ENCODE measurements at regions not wholly inside any gene's neighbourhood (a gene's known extent, or its start where the extent isn't known, plus 50 kb on each side); places are given as distances from the start of the nearest gene placed in this dataset.
"Not testable (repeated sequence)": the region's sequence is repeated elsewhere in the genome, so short reads cannot be mapped to it uniquely, and the experiment has no call there.

DNA sequence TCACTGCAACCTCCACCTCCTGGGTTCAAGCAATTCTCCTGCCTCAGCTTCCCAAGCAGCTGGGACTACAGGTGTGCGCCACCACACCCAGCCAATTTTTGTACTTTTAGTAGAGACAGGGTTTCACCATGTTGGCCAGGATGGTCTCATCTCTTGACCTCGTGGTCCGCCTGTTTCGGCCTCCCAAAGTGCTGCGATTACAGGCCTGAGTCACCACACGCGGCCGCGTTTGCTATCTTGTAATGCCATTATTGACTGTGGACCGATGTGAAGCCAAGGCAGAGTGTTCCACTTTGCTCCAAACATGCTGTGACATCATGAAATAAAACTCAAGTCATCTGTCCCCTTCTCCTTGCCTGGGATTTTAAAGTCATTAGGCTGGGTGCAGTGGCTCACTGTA is 72.1 kb upstream of the CHD2 start:
- DNase-seq, result not testable (repeated sequence)

DNA sequence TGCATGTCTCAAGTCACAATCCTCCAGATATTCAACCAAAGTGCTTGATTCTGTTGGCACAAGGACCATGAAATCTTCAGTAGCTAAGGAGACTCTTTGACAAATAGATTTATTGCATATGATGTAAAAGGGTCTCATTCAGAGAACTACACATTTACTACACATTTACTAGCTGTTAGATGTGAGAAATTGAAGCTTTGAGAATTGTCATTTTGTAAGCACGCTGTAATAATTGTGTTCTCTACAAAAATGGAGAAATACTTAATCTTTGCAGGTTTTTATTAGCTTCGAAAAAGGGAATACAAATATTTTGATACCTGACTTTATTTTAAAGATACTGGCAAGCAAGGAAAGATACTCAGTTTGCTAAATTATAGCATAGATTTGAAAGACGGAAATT is 70.2 kb upstream of the CHD2 start:
- DNase-seq, result no peak

DNA sequence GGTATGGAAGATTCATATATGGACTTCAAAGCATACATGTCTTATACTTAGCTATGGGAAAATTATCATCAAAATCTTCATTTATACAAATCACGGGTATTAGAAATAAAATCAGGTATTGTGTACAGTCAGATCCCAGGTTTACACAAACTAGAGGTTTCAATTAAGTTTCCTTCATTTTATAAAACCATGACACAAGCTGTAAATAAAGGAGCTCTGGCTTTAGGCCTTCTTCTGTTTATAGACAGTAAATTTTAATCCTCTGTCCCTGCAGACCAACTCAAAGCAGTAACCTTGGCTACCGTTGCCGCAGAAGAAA is 68.8 kb upstream of the CHD2 start:
- no peak for DNase-seq

DNA sequence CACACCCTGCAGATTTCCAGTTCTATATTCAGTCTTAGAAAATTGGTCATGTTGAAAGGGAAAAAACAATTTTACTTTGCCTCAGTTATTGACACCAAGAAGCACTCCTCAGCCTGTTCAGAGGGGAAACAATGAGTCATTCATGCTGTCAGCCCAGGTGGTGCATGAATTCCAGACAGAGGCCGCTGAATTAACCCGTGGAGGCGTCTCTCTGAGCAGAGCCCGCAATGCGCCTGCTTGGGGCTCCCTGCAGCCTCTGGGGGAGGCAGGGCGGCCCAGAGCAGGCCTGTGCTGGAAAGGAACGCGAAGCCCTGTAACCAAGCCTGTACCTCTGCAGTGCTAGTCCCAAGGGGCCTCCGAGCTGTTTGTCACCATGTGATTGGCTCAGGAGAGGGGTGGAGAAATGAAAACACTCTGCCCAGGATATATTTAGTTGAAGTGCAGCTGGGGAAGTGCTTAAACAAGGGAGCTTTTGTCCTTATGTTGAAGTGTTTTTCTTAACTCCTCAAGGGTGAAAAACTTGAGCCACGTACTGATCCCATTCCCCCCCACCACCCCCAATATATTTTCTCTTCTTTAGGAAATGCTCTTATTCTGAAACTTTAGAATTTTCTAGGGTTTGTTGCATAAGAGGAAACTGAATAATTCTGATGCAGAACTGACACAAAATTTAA is 68.3 kb upstream of the CHD2 start:
- peak; percentile 80 to 81 for DNase-seq

DNA sequence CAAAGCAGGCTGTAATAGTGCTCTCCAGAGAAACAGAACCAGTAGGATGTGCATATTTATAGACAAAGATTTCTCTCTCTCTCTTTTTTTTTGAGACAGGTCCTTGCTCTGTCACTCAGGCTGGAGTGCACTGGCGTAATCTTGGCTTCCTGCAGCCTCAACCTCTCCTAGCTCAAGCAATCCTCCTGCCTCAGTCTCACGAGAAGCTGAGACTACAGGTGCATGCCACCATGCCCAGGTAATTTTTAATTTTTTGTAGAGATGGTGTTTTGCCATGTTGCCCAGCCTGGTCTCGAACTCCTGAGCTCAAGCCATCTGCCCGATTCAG is 67.1 kb upstream of the CHD2 start:
- DNase-seq, result no peak

DNA sequence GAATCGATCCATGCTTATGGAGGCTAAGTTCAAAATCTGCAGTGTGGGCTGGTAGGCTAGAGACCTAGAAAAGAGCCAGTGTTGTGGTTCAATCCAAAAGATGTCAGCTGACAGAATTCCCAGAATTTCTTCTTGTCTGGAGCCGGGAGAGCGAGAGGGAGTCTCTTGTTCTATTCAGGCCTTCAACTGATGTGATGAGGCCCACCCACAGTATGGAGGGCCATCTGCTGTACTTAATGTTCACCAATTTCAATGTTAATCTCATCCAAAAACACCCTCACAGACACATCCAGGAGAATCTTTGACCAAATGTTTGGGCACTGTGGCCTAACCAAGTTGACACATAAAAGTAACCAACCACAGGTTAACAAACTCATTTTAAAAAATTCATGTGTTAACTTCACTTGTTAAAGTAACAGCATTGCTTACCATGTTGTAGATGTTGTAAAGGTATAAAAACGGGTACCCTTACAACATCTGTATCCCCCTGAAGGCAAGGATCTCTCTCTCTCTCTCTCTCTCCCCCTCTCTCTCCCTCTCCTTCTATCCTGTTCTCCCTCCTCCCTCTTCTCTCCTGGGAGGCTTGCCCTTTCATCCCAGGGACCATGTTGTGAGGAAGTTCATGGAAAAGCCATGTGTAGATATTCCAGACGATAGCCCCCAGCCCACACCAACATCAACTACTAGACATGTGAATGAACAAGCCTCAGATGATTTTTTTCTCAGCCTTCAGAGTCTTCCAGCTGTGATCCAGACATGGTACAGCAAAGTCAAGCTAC is 66.4 kb upstream of the CHD2 start:
- DNase-seq, result no peak

DNA sequence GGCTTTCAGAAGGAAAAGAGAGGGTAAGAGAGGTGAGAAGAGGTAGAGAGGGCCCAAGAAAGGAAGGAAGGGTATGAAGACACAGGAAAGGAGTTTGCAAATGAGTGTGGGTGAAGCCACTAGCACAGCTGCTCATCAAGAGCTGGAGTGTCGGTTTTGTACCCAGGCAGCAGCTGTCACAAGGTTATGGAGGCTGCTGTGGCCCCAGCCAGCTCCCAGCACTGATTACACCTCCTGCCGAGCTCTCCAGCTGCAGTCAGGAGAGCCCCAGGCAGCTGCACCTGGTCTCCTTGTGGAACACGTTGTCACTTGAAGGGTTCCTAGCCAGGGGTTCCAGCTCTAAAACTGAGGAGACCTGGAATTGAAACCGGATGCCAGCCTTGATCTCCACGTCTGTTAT is 60.4 kb upstream of the CHD2 start:
- no peak for DNase-seq

DNA sequence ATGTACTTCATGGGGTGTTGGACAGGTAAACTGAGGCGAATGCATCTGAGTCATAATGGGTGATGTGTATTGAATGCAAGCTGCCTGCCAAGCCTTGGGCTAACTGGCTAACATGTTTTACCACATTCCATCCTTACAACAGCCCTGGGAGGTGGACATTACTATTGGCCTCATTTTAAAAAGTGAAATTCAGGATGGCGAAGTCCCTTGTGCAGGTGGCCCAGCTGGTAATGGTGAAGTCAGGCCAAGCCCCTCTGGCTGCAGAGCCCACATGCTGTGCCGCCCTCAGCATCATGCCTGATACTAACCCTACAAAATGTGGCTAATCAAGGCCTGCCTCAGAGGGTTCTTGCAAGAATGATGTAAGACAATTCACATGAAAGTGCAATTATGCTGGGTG is 60.0 kb upstream of the CHD2 start:
- DNase-seq, result no peak

DNA sequence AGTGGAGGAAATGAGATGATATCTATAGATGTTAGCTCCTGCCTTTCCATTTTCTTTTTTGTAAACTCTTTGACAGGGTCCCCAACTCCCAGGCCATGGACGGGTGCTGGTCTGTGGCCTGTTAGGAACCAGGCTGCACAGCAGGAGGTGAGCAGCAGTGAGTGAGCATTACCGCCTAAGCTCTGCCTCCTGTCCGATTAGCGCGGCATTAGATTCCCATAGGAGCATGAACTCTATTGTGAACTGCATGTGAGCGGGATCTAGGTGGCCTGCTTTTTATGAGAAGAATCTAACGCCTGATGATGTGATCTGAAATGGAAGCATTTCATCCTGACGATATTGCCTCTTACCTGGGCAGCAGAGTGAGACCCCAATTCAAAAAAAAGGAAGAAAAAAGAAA is 56.8 kb upstream of the CHD2 start:
- DNase-seq, result no peak

DNA sequence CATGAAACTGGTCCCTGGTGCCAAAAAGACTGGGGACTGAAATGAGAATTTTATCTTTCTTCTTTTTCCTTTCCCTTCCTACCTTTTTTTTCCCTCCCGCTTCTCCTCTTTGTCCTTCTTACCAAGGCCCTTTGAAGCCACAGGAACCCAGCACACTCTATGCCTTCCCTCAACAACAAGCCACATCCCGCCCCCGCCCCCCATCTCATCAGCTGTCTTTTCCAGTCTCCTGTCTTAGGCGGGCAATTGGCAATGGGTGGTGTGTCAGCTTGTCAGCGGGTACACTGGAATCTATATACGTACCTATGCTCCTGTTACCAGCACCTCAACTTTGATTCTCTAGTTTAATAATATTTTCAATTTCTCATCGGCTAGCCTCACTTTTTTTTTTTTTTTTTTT is 56.3 kb upstream of the CHD2 start:
- DNase-seq, result no peak

DNA sequence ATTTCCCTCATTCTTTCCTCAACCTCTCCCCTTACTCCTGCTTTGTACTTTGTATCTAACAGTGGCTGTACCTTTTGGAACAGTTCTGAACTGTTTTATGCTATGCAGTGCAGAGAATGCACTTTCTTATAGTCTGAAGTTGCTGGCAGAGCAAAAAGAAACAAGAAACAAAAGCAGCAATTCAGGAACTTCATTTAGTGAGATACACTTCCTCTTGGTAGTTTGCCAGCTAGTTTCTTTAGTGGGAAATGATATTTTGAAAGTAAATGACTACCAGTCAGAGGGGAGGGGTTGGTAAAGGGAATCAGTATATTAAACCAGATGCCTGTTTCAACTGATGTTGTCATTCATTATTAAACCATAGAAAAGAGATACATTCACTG is 55.0 kb upstream of the CHD2 start:
- peak; percentile 83 to 97 for DNase-seq

DNA sequence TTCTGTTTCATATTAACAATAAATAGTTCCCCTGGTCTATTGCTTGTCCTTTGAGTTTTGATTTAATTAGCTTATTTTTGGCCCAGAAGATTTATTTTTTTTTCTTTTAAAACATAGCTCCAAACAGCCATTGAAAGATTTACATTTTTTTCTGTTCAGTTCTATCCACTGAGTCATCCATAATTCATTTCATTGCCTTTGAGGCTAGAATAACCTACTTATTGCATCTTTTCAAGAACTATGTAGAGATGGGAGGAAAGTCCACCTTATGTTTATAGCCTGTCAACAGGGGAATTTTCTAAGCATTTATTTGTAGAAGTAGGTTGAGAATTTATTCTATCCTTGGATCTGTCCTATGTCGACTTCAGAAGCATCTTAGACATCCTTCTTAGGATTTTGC is 53.4 kb upstream of the CHD2 start:
- no peak for DNase-seq

DNA sequence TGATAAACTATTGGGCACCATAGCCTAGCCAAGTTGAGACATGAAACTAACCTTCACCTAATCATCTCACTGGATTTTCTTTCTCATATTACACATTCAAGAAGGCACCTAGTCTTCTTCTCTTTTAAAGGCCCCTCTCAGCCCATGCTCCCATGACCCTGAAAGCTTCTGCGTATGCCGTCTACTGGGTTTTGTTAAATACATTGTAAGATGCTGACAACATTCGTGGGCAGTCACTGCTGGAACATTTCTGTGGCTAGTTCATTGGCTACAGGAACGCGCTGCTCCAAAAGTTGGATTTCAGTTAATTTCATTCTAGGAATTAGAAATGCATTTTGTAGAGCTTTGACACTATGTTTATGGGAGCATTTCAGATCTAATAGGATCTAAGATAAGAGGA is 52.3 kb upstream of the CHD2 start:
- DNase-seq, result no peak

DNA sequence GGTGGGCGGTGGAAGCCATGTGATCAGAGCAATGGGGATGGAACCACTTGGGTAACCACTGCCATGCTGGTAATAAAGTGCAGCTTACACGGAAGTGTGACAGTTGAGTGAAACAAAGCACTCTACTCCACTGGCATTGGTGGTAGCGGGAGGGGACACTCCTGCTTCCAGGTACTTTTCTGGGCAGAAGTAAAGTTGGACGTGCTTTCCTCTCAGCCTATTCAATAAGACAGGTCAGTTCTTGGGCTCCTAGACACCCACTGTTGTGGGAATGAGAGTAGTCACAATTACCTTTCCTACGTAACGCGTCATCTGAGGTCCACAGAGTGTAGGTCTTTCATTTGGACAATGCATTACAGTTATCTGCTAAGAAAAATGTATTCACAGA is 51.7 kb upstream of the CHD2 start:
- no peak for DNase-seq

DNA sequence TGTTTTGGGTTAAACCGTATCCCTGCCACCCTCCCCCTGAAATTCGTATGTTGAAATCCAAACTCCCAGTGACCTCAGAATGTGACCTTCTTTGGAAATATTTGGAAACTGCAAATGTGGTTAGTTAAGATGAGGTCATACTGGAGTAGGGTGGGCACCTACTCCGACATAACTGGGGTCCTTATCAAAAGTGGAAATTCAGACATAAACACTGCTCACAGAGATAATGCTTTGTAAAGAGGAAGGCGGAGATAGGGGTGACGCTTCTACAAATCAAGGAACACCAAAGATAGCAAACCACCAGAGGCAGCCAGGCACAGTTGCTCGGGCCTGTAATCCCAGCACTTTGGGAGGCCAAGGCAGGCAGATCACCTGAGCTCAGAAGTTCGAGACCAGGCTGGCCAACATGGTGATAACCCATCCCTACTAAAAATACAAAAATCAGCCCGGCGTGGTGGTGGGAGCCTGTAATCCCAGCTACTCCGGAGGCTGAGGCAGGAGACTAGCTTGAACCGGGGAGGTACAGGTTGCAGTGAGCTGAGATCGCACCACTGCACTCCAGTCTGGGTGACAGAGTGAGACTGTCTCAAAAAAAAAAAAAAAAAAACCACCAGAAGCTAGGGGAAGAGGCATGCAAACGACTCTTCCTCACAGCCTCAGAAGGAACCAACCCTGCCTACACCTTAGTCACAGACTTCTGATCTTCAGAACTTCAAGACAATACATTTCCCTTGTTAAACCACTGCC is 51.1 kb upstream of the CHD2 start:
- peak; percentile 65 to 82 for DNase-seq

DNA sequence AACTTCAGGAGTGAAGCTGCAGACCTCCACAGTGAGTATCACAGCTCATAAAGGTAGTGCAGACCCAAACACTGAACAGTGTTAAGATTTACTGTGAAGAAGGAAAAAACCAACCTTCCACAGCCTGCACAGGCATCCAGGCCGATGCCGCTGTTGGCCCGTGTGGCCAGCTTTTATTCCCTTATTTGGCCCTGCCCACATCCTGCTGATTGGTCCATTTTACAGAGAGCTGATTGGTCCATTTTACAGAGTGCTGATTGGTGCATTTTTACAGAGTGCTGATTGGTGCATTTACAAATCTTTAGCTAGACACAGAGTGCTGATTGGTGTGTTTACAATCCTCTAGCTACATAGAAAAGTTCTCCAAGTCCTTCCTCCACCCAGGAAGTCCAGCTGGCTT is 49.9 kb upstream of the CHD2 start:
- DNase-seq, result not testable (repeated sequence)
